IPS-18c (cell line): ENCODE measurements at regions not wholly inside any gene's neighbourhood (a gene's known extent, or its start where the extent isn't known, plus 50 kb on each side); places are given as distances from the start of the nearest gene placed in this dataset.
"Not testable (repeated sequence)": the region's sequence is repeated elsewhere in the genome, so short reads cannot be mapped to it uniquely, and the experiment has no call there.

Experiments used
- H3K4me3 ChIP-seq: 2 replicates; pipeline ENCODE4 v1.7.0; 2013; ENCODE audit warnings: low read depth, mild to moderate bottlenecking, low read length, moderate library complexity; ENCODE audit not compliant: insufficient read depth
- H3K9me3 ChIP-seq: one replicate; pipeline ENCODE4 v1.6.1; 2013; ENCODE audit warnings: mild to moderate bottlenecking, low read length, moderate library complexity; ENCODE audit not compliant: control insufficient read depth, insufficient read depth

DNA sequence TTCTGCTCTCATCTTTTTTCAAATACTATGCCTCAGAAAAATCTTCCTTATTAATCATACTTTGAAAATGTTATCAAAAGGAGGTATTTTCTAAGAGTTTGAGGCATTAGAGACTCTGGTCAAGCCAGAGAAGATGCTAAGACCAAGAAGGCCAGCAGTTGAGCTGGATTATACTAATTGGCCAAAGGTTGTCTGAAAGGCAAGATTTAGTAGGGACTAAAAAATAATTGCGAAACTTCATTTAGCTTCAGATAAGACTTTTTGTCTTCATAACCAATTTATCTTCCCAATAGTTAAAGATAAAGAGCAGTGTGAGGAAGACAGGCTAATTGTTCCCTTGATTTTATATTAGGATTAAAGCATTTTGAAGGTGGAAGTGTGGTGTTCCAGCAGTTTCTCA lies 1412.4 kb upstream of the PCDH7 start:
- Histone ChIP-seq H3K9me3 (no peaks in the 10 kb centered on the region), H3K4me3 (no peak overlapping the region)

- no peak overlapping the region for H3K4me3 ChIP-seq
- H3K9me3 ChIP-seq: no peaks in the 10 kb centered on the region
These were observed 1411.1 kb upstream of the PCDH7 start for GRCh38 chr4:29309050-29309449.

DNA sequence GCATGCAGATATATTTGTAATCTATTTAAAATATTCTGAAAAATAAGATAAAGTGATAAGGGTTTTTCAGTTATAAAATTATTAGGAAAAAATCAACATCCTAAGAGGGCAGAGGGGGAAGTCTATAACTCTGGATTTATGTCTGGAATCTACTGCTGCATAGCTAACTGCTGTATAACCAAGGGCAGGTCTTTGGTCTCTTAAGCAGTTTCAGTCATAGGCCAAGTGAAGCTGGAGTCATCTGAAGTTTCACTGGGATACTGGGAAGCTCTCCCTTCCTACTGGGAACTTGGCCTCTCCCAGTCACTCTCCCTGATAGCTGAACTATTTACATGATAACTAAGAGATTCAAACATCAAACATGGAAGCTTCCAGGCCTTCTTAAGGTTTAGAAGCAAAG lies 1409.9 kb upstream of the PCDH7 start:
- Histone ChIP-seq H3K4me3 (no peak overlapping the region), H3K9me3 (no peaks in the 10 kb centered on the region)

GRCh38 chr4:29311247-29311646 lies 1408.9 kb upstream of the PCDH7 start:
- Histone ChIP-seq H3K4me3 (no peak overlapping the region), H3K9me3 (no peaks in the 10 kb centered on the region)

- Histone ChIP-seq H3K4me3 (no peak overlapping the region), H3K9me3 (no peaks in the 10 kb centered on the region)
These were observed 1400.4 kb upstream of the PCDH7 start for GRCh38 chr4:29319663-29320340.

- no peak overlapping the region for H3K4me3 ChIP-seq
- no peaks in the 10 kb centered on the region for H3K9me3 ChIP-seq
These were observed 1399.1 kb upstream of the PCDH7 start for GRCh38 chr4:29320947-29321620.

DNA sequence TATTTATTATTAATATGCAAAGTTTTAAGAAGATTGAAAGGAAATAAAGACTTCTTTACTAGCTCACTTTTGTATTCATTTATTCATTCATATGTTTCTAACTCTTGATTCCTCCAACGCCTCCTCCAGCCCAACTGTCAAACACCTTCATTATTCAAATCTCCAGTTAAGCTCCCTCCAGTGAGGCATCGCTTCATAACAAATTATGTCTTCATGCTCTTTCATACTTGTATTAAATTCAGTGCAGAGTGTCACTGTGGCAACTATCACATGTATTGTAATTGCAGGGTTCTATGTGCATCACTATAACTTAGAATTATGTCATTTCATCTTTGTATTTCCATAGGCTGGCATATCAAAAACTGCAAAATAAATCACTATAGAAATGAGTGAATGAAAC lies 1394.2 kb upstream of the PCDH7 start:
- no peak overlapping the region for H3K4me3 ChIP-seq
- H3K9me3 ChIP-seq: no peaks in the 10 kb centered on the region

DNA sequence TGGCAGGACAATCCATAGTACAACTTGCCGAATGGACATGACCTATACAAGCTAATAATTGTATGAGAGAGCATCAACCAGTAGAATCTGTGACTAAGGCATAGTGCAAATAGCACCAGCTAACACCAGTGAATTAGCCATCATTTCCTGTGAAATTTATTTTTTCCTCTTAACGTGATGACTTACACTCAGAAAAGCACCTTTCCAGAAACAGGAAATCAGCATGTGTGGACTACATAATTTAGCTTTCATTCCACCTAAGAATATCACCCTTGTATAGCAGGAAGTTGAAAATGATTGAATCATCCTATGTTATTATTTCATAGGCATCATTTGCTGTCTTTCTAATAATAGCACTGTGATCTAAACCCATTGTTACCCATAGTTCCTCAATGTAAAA lies 1393.4 kb upstream of the PCDH7 start:
- Histone ChIP-seq H3K4me3 (no peak overlapping the region), H3K9me3 (no peaks in the 10 kb centered on the region)

DNA sequence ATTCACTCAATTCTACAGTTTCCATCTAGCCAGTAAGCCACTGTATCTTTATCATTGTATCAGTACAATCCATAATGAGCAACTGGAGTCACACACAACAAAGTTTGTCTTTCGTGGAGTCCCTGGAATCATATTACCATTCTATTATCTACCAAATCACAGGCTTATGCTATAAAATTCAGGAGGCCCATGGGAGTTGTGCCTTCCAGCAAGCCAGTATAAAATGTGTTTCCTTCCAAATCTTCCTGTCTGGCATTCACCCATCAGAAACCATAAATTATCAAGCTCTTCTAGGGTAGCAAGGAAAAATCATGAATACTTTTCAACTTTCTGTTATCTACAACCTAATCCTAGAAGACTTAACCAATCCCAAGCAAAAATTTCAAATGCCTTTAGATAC lies 1383.3 kb upstream of the PCDH7 start:
- Histone ChIP-seq H3K4me3 (no peak overlapping the region), H3K9me3 (no peaks in the 10 kb centered on the region)

- Histone ChIP-seq H3K9me3 (no peaks in the 10 kb centered on the region), H3K4me3 (no peak overlapping the region)
These were observed 1347.2 kb upstream of the PCDH7 start for GRCh38 chr4:29372971-29373370.

GRCh38 chr4:29375716-29376115 lies 1344.5 kb upstream of the PCDH7 start:
- Histone ChIP-seq H3K4me3 (no peak overlapping the region), H3K9me3 (no peaks in the 10 kb centered on the region)

DNA sequence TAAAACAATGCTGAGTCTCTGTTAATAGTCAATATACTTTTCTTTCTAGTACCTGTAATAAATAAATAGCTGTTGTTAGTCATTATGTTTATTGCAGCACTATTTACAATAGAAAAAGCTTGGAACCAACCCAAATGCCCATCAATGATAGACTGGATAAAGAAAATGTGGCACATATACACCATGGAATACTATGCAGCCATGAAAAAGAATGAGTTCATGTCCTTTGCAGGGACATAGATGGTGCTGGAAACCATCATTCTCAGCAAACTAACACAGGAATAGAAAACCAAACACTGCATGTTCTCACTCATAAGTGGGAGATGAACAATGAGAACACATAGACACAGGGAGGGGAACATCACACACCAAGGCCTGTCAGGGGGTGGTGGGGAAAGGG lies 1341.9 kb upstream of the PCDH7 start:
- not testable (repeated sequence) for H3K4me3 ChIP-seq, H3K9me3 ChIP-seq

DNA sequence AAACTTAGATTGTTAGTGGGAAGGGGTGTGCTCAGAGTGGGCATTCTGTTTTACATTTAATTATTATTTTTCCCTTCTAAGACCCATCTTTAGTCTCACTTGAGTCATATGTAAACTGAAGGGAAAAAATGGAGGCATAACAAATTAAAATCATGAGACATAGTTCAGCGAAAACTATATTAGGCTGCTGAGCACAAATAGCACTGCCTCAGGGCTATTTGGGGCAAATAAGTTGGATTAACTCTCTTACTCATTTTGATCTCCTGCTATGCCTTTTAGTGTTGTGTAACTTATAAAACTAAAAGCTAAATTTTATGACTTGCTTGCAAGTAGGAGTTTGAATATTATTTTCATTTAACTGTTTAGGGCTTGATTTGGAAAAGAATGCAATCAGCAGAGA lies 1329.2 kb upstream of the PCDH7 start:
- Histone ChIP-seq H3K4me3 (no peak overlapping the region), H3K9me3 (no peaks in the 10 kb centered on the region)

DNA sequence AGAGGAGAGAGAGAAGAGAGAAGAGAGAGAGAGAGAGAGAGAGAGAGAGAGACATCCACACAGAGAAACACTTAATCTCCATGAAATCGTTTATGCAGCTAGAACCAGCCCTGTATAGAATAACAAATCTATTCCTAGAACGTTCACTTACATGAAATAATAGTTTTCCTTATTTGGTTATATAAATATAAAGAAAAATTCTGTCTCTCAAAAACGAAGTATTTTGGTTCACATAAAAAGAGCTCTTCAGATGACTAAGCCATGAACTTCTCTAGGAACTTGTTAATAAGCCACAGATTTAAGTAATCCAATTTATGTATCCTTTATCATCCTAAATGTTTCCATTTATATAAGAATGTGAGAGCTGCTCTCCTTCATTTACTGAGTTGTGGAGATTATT lies 1315.1 kb upstream of the PCDH7 start:
- H3K9me3 ChIP-seq: no peaks in the 10 kb centered on the region
- H3K4me3 ChIP-seq: no peak overlapping the region

DNA sequence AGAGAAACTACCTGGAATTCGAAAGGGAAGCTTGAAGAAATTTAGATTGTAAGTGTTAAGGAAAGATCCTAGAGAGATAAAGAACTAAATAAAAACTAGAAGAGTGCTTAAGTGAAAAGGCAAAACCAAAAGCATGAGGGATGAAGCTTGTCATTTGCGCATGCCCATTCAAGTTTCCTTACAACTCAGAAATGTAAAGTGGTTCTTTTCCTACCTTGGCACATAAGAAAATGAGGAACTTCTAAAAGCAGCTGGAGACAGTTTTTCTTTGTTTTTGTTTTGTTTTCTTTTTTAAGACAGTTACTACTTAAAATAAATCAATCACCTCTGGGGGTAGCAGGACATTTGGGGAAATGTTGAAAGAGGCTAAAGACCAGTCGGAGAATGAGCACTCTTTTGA lies 1304.4 kb upstream of the PCDH7 start:
- no peaks in the 10 kb centered on the region for H3K9me3 ChIP-seq
- H3K4me3 ChIP-seq: no peak overlapping the region

- no peak overlapping the region for H3K4me3 ChIP-seq
- H3K9me3 ChIP-seq: no peaks in the 10 kb centered on the region
These were observed 1296.1 kb upstream of the PCDH7 start for GRCh38 chr4:29423836-29424721.

- no peak overlapping the region for H3K4me3 ChIP-seq
- no peaks in the 10 kb centered on the region for H3K9me3 ChIP-seq
These were observed 1266.8 kb upstream of the PCDH7 start for GRCh38 chr4:29453303-29453820.

DNA sequence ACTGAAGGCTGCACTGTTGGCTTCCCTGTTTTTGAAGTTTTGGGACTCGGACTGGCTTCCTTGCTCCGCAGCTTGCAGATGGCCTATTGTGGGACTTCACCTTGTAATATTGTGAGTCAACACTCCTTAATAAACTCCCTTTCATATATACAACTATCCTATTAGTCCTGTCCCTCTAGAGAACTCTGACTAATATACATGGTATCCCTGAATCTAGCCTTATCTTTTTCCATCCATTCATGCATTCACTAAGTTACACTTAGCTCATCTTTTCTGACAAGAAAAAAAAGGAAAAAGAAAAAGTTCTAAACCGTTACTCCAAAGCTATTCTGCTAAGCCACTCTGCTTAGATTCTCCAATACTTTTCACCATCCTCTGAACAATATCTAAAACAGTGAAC lies 1260.2 kb upstream of the PCDH7 start:
- Histone ChIP-seq H3K9me3 (no peaks in the 10 kb centered on the region), H3K4me3 (no peak overlapping the region)
